ENCODE measurements at regions not wholly inside any gene's neighbourhood (a gene's known extent, or its start where the extent isn't known, plus 50 kb on each side); places are given as distances from the start of the nearest gene placed in this dataset.

- no peak overlapping the region for H3K4me3 Mint-ChIP-seq
- H3K27me3 Mint-ChIP-seq (ENCODE audit: low read depth) = peaks cover 6% of the 10 kb centered on the region
- peaks cover 78% of the 10 kb centered on the region for H3K4me1 Mint-ChIP-seq (ENCODE audit: low read depth)
- peaks cover 4% of the 10 kb centered on the region for H3K36me3 Mint-ChIP-seq (ENCODE audit: low read depth)
- peak overlapping the region; percentile 42 for H3K27ac Mint-ChIP-seq
- no peak for DNase-seq (ENCODE audit: low spot score)
- H3K9me3 Mint-ChIP-seq = no peaks in the 10 kb centered on the region
Observed at GRCh38 chr1:24988558-24988912, 58.5 kb upstream of the RUNX3 start.

GRCh38 chr1:24987875-24988557, 57.9 kb upstream of the RUNX3 start:
- no peaks in the 10 kb centered on the region for H3K9me3 Mint-ChIP-seq
- peaks cover 77% of the 10 kb centered on the region for H3K4me1 Mint-ChIP-seq (ENCODE audit: low read depth)
- H3K27ac Mint-ChIP-seq = peak overlapping the region; percentile 34
- no peak for DNase-seq (ENCODE audit: low spot score)
- no peak overlapping the region for H3K4me3 Mint-ChIP-seq
- peaks cover 6% of the 10 kb centered on the region for H3K27me3 Mint-ChIP-seq (ENCODE audit: low read depth)
- peaks cover 4% of the 10 kb centered on the region for H3K36me3 Mint-ChIP-seq (ENCODE audit: low read depth)

GRCh38 chr1:24987424-24987823, 57.3 kb upstream of the RUNX3 start:
- peaks cover 3% of the 10 kb centered on the region for H3K36me3 Mint-ChIP-seq (ENCODE audit: low read depth)
- no peaks in the 10 kb centered on the region for H3K9me3 Mint-ChIP-seq
- H3K4me3 Mint-ChIP-seq = no peak overlapping the region
- H3K27ac Mint-ChIP-seq = no peak overlapping the region
- DNase-seq (ENCODE audit: low spot score) = no peak
- H3K4me1 Mint-ChIP-seq (ENCODE audit: low read depth) = peaks cover 77% of the 10 kb centered on the region
- H3K27me3 Mint-ChIP-seq (ENCODE audit: low read depth) = peaks cover 6% of the 10 kb centered on the region

GRCh38 chr1:24986372-24986965, 56.4 kb upstream of the RUNX3 start:
- Mint-ChIP-seq H3K9me3 (no peaks in the 10 kb centered on the region), H3K27ac (no peak overlapping the region), H3K27me3 (ENCODE audit: low read depth) (peaks cover 6% of the 10 kb centered on the region), H3K36me3 (ENCODE audit: low read depth) (peaks cover 3% of the 10 kb centered on the region), H3K4me1 (ENCODE audit: low read depth) (peaks cover 75% of the 10 kb centered on the region), H3K4me3 (no peak overlapping the region)
- no peak for DNase-seq (ENCODE audit: low spot score)

GRCh38 chr1:24985737-24986136, 55.7 kb upstream of the RUNX3 start:
- H3K9me3 Mint-ChIP-seq = no peaks in the 10 kb centered on the region
- H3K4me1 Mint-ChIP-seq (ENCODE audit: low read depth) = peaks cover 76% of the 10 kb centered on the region
- DNase-seq (ENCODE audit: low spot score) = no peak
- H3K4me3 Mint-ChIP-seq = peak overlapping the region; percentile 0
- H3K27me3 Mint-ChIP-seq (ENCODE audit: low read depth) = peaks cover 6% of the 10 kb centered on the region
- peaks cover 3% of the 10 kb centered on the region for H3K36me3 Mint-ChIP-seq (ENCODE audit: low read depth)
- no peak overlapping the region for H3K27ac Mint-ChIP-seq

GRCh38 chr1:24984800-24985522, 54.9 kb upstream of the RUNX3 start:
- DNase-seq (ENCODE audit: low spot score) = no peak
- Mint-ChIP-seq H3K4me1 (ENCODE audit: low read depth) (peaks cover 75% of the 10 kb centered on the region), H3K9me3 (no peaks in the 10 kb centered on the region), H3K27ac (no peak overlapping the region), H3K36me3 (ENCODE audit: low read depth) (peaks cover 3% of the 10 kb centered on the region), H3K4me3 (peak overlapping the region; percentile 69), H3K27me3 (ENCODE audit: low read depth) (peaks cover 6% of the 10 kb centered on the region)

GRCh38 chr1:24984300-24984699, 54.2 kb upstream of the RUNX3 start:
- Mint-ChIP-seq H3K4me1 (ENCODE audit: low read depth) (peaks cover 73% of the 10 kb centered on the region), H3K36me3 (ENCODE audit: low read depth) (peaks cover 3% of the 10 kb centered on the region), H3K27ac (peak overlapping the region; percentile 17), H3K4me3 (peak overlapping the region; percentile 69), H3K27me3 (ENCODE audit: low read depth) (peaks cover 6% of the 10 kb centered on the region), H3K9me3 (no peaks in the 10 kb centered on the region)
- no peak for DNase-seq (ENCODE audit: low spot score)

GRCh38 chr1:24983006-24983680, 53.1 kb upstream of the RUNX3 start:
- Mint-ChIP-seq H3K9me3 (peaks cover 2% of the 10 kb centered on the region), H3K36me3 (ENCODE audit: low read depth) (peaks cover 1% of the 10 kb centered on the region), H3K4me1 (ENCODE audit: low read depth) (peaks cover 78% of the 10 kb centered on the region), H3K27ac (peak overlapping the region; percentile 16), H3K27me3 (ENCODE audit: low read depth) (peaks cover 3% of the 10 kb centered on the region), H3K4me3 (no peak overlapping the region)
- no peak for DNase-seq (ENCODE audit: low spot score)

- DNase-seq (ENCODE audit: low spot score) = no peak
- Mint-ChIP-seq H3K36me3 (ENCODE audit: low read depth) (peaks cover 3% of the 10 kb centered on the region), H3K27me3 (ENCODE audit: low read depth) (peaks cover 3% of the 10 kb centered on the region), H3K27ac (peak overlapping the region; percentile 82), H3K4me1 (ENCODE audit: low read depth) (peaks cover 73% of the 10 kb centered on the region), H3K9me3 (peaks cover 9% of the 10 kb centered on the region), H3K4me3 (peak overlapping the region; percentile 38)
Observed at GRCh38 chr1:24981631-24982005, 51.5 kb upstream of the RUNX3 start.

GRCh38 chr1:24980836-24981630, 51.0 kb upstream of the RUNX3 start:
- Mint-ChIP-seq H3K27me3 (ENCODE audit: low read depth) (peaks cover 3% of the 10 kb centered on the region), H3K4me1 (ENCODE audit: low read depth) (peaks cover 71% of the 10 kb centered on the region), H3K36me3 (ENCODE audit: low read depth) (peaks cover 8% of the 10 kb centered on the region), H3K4me3 (peak overlapping the region; percentile 38), H3K27ac (peak overlapping the region; percentile 82), H3K9me3 (peaks cover 15% of the 10 kb centered on the region)
- DNase-seq (ENCODE audit: low spot score) = no peak

All from T-helper 2 cell treated with Interferon-gamma antibody and Interleukin-4, amounts not matched to agents 5 μg/mL and 100 μg/mL, for 36 hours (primary cell).